Vagina (tissue), 2 donors: ENCODE measurements at regions not wholly inside any gene's neighbourhood (a gene's known extent, or its start where the extent isn't known, plus 50 kb on each side); places are given as distances from the start of the nearest gene placed in this dataset.
A peak's percentile ranks its signal among the peaks of the same experiment; 100 is the strongest.

ENCODE experiments used
- DNase-seq, 2 donors: peaks; one replicate each; pipeline ENCODE4 v3.0.0-alpha.2; 2017; ENCODE audit errors: extremely low spot score in 2 of 2
- H3K27ac ChIP-seq: fragments of 200-600 bp; sonication (generic); one replicate; pipeline ENCODE4 v1.5.1; 2019
- H3K27me3 ChIP-seq: fragments of 200-600 bp; sonication (generic); one replicate; pipeline ENCODE4 v1.5.1; 2019
- H3K36me3 ChIP-seq, 2 donors: fragments of 200-600 bp; sonication (generic); one replicate each; pipeline ENCODE4 v1.5.1; 2017 to 2019
- H3K4me1 ChIP-seq: fragments of 200-600 bp; sonication (generic); one replicate; pipeline ENCODE4 v1.5.1; 2019
- H3K4me3 ChIP-seq, 2 donors: fragments of 200-600 bp; sonication (generic); 1 replicate in 1 of 2; 2 replicates in 1 of 2; pipeline ENCODE4 v1.5.1; 2016 to 2019
- H3K9me3 ChIP-seq: fragments of 200-600 bp; sonication (generic); one replicate; pipeline ENCODE4 v1.5.1; 2019
- POLR2A ChIP-seq, 2 donors: fragments of 450-650 bp; IDR thresholded peaks; one replicate each; pipeline ENCODE4 v1.6.1; 2017; ENCODE audit warnings: antibody characterized with exemption in 2 of 2, mild to moderate bottlenecking in 2 of 2, moderate library complexity in 2 of 2
- POLR2AphosphoS5 ChIP-seq, 2 donors: sonication (generic); formaldehyde crosslinking; IDR thresholded peaks; one replicate each; pipeline ENCODE4 v1.9.0; 2017; ENCODE audit warnings: antibody characterized with exemption in 2 of 2, mild to moderate bottlenecking in 2 of 2, low read depth in 1 of 2; ENCODE audit not compliant: insufficient read depth in 1 of 2
- intact Hi-C: fragments of 100-400 bp; cut with DNase I; formaldehyde crosslinking; loops from one replicate; pipeline ENCODE4 v1.15.1; 2023
- TF ChIP-seq, protein P1 (sequence below), 3 experiments: fragments of 450-650 bp in 2 of 3; fragments of 200-600 bp in 1 of 3; sonication (generic) in 1 of 3; IDR thresholded peaks; one replicate each; pipeline ENCODE4 v1.5.1; 2017 to 2019; ENCODE audit warnings: antibody characterized with exemption in 3 of 3, mild to moderate bottlenecking in 2 of 3, moderate library complexity in 2 of 3

GRCh38 chr5:57818397-57818796 is 335.8 kb upstream of the ACTBL2 start:
- H3K27me3 ChIP-seq = no peaks in the 10 kb centered on the region
- no peak for DNase-seq
- TF ChIP-seq POLR2AphosphoS5 (IDR thresholded peaks at IDR 0.05; ENCODE audit: insufficient read depth in 1 of 2, low read depth in 1 of 2) = no peak
- TF ChIP-seq POLR2A (IDR thresholded peaks at IDR 0.05) = no peak
- TF ChIP-seq, protein P1, sequence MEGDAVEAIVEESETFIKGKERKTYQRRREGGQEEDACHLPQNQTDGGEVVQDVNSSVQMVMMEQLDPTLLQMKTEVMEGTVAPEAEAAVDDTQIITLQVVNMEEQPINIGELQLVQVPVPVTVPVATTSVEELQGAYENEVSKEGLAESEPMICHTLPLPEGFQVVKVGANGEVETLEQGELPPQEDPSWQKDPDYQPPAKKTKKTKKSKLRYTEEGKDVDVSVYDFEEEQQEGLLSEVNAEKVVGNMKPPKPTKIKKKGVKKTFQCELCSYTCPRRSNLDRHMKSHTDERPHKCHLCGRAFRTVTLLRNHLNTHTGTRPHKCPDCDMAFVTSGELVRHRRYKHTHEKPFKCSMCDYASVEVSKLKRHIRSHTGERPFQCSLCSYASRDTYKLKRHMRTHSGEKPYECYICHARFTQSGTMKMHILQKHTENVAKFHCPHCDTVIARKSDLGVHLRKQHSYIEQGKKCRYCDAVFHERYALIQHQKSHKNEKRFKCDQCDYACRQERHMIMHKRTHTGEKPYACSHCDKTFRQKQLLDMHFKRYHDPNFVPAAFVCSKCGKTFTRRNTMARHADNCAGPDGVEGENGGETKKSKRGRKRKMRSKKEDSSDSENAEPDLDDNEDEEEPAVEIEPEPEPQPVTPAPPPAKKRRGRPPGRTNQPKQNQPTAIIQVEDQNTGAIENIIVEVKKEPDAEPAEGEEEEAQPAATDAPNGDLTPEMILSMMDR (IDR thresholded peaks at IDR 0.05) = no peak
- no peak overlapping the region for H3K27ac ChIP-seq
- H3K4me3 ChIP-seq = no peak overlapping the region
- H3K36me3 ChIP-seq = no peaks in the 10 kb centered on the region
- intact Hi-C loops = no loop called here
- H3K9me3 ChIP-seq = no peaks in the 10 kb centered on the region
- H3K4me1 ChIP-seq = peaks cover 11% of the 10 kb centered on the region

DNA sequence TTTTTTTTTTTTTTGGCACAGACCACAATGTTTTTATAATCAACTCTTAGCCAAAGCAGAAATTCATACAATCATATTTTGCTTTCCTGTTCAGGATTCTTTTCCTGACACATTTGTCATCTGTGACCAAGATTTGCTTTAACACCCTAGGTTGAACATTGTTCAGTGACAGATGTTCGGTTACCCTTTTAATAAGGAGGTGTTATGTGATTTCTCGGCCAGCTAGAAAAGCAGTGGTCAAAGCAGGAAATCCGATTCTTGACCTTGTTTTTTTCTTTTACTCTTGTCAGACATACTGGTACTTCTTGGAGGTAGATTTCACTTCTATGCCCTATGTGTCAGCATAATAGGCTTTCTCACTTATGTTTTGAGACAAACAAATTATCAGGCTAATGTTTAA is 335.3 kb upstream of the ACTBL2 start:
- Histone ChIP-seq H3K4me3 (no peak overlapping the region), H3K9me3 (no peaks in the 10 kb centered on the region), H3K27me3 (no peaks in the 10 kb centered on the region), H3K4me1 (peaks cover 11% of the 10 kb centered on the region), H3K36me3 (no peaks in the 10 kb centered on the region), H3K27ac (no peak overlapping the region)
- no peak for TF ChIP-seq POLR2A (IDR thresholded peaks at IDR 0.05)
- TF ChIP-seq POLR2AphosphoS5 (IDR thresholded peaks at IDR 0.05; ENCODE audit: insufficient read depth in 1 of 2, low read depth in 1 of 2) = no peak
- TF ChIP-seq, protein P1 (IDR thresholded peaks at IDR 0.05) = no peak
- no peak for DNase-seq
- intact Hi-C loops = no loop called here

GRCh38 chr5:57817001-57817453 is 334.4 kb upstream of the ACTBL2 start:
- intact Hi-C loops = no loop called here

DNA sequence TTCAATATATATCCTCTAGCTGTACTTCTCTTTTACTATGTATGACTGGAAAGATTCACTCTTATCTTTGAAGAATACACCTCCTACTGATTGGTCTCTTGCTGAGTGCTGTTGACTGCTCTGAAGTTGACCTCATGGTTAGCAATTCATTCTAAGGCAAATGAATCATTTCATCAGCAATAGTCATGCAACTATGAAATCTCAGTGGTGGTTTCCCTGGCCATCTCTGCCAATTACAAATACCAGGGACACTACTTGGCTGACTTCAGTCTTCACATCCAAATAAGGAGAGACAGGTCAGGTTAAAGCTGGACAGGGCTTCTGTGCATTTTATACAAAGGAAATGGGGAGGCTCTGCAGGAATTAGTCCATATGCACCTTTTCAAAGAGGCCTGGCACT is 333.5 kb upstream of the ACTBL2 start:
- DNase-seq = no peak
- H3K27ac ChIP-seq = no peak overlapping the region

More at GRCh38 chr5:57817001-57817453, 334.4 kb upstream of the ACTBL2 start:
- no peaks in the 10 kb centered on the region for H3K36me3 ChIP-seq
- no peaks in the 10 kb centered on the region for H3K9me3 ChIP-seq
- DNase-seq = no peak
- H3K27ac ChIP-seq = no peak overlapping the region
- H3K4me3 ChIP-seq = no peak overlapping the region
- no peaks in the 10 kb centered on the region for H3K27me3 ChIP-seq
- TF ChIP-seq, protein P1 (IDR thresholded peaks at IDR 0.05) = no peak
- TF ChIP-seq POLR2AphosphoS5 (IDR thresholded peaks at IDR 0.05; ENCODE audit: insufficient read depth in 1 of 2, low read depth in 1 of 2) (no peak), POLR2A (IDR thresholded peaks at IDR 0.05) (no peak)
- H3K4me1 ChIP-seq = peaks cover 11% of the 10 kb centered on the region

DNA sequence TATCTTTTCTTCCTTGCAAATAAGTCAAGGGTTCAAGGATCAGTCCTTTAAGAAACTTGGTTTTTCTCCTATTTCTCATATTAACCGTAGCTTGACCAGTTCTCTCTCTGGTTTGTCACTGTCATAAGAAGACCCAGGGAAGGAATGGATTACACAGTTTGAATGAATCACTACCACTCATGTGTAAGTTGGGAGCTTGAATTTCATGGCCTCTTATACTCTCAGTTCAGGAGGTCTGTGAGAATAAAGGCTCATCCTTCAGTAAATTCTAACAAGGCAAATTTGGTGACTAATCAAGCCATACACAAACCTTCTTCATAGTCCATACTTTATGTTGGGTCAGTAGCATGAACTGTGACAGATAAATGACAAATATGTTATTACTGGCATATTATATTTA is 323.1 kb upstream of the ACTBL2 start:
- intact Hi-C loops = no loop called here

More for the DNA sequence above, 333.5 kb upstream of the ACTBL2 start:
- H3K27me3 ChIP-seq = no peaks in the 10 kb centered on the region
- no peaks in the 10 kb centered on the region for H3K36me3 ChIP-seq
- H3K4me3 ChIP-seq = no peak overlapping the region
- TF ChIP-seq, protein P1 (IDR thresholded peaks at IDR 0.05) = no peak
- TF ChIP-seq POLR2AphosphoS5 (IDR thresholded peaks at IDR 0.05; ENCODE audit: insufficient read depth in 1 of 2, low read depth in 1 of 2) (peak in 1 of 2 donors; percentile 17), POLR2A (IDR thresholded peaks at IDR 0.05) (no peak)
- intact Hi-C loops = no loop called here
- no peaks in the 10 kb centered on the region for H3K9me3 ChIP-seq
- H3K4me1 ChIP-seq = peaks cover 11% of the 10 kb centered on the region

More for the DNA sequence above, 323.1 kb upstream of the ACTBL2 start:
- TF ChIP-seq, protein P1 (IDR thresholded peaks at IDR 0.05) = no peak
- TF ChIP-seq POLR2A (IDR thresholded peaks at IDR 0.05) = no peak
- no peak for TF ChIP-seq POLR2AphosphoS5 (IDR thresholded peaks at IDR 0.05; ENCODE audit: insufficient read depth in 1 of 2, low read depth in 1 of 2)
- Histone ChIP-seq H3K27me3 (no peaks in the 10 kb centered on the region), H3K4me3 (no peak overlapping the region), H3K9me3 (no peaks in the 10 kb centered on the region), H3K27ac (no peak overlapping the region), H3K4me1 (peaks cover 7% of the 10 kb centered on the region), H3K36me3 (no peaks in the 10 kb centered on the region)
- DNase-seq = no peak
